Stimulated activated naive CD8-positive, alpha-beta T cell treated with anti-CD3 and anti-CD28 coated beads, Interleukin-15, Interleukin-2, amounts not matched to agents 100 ng/mL and 50 ng/mL, for 24 hours (primary cell): ENCODE measurements at regions not wholly inside any gene's neighbourhood (a gene's known extent, or its start where the extent isn't known, plus 50 kb on each side); places are given as distances from the start of the nearest gene placed in this dataset.
"Not testable (repeated sequence)": the region's sequence is repeated elsewhere in the genome, so short reads cannot be mapped to it uniquely, and the experiment has no call there.

Experiments
- H3K27ac Mint-ChIP-seq: one replicate; pipeline ENCODE4 v1.8.0; 2021; ENCODE audit warnings: mild to moderate bottlenecking, mixed read lengths
- H3K27me3 Mint-ChIP-seq: one replicate; pipeline ENCODE4 v1.8.0; 2021; ENCODE audit warnings: mixed read lengths
- H3K36me3 Mint-ChIP-seq: one replicate; pipeline ENCODE4 v1.8.0; 2021; ENCODE audit warnings: low read depth, mixed read lengths
- H3K4me1 Mint-ChIP-seq: one replicate; pipeline ENCODE4 v1.8.0; 2021; ENCODE audit warnings: low read depth, mixed read lengths
- H3K4me3 Mint-ChIP-seq: one replicate; pipeline ENCODE4 v1.8.0; 2021; ENCODE audit warnings: mild to moderate bottlenecking, mixed read lengths
- H3K9me3 Mint-ChIP-seq: one replicate; pipeline ENCODE4 v1.8.0; 2021; ENCODE audit warnings: mixed read lengths

GRCh38 chr20:51941503-51941902 lies 139.2 kb upstream of the SALL4 start:
- H3K4me1 Mint-ChIP-seq, result no peaks in the 10 kb centered on the region
- H3K9me3 Mint-ChIP-seq, result no peaks in the 10 kb centered on the region
- H3K36me3 Mint-ChIP-seq, result no peaks in the 10 kb centered on the region

GRCh38 chr20:51939259-51939585 lies 136.9 kb upstream of the SALL4 start:
- H3K27me3 Mint-ChIP-seq, result no peaks in the 10 kb centered on the region
- no peak overlapping the region for H3K27ac Mint-ChIP-seq
- H3K9me3 Mint-ChIP-seq, result no peaks in the 10 kb centered on the region
- H3K4me1 Mint-ChIP-seq, result no peaks in the 10 kb centered on the region
- no peaks in the 10 kb centered on the region for H3K36me3 Mint-ChIP-seq
- H3K4me3 Mint-ChIP-seq, result no peak overlapping the region

More at GRCh38 chr20:51941503-51941902, 139.2 kb upstream of the SALL4 start:
- H3K27me3 Mint-ChIP-seq, result peaks cover 4% of the 10 kb centered on the region
- no peak overlapping the region for H3K4me3 Mint-ChIP-seq
- no peak overlapping the region for H3K27ac Mint-ChIP-seq

GRCh38 chr20:51938559-51939258 lies 136.4 kb upstream of the SALL4 start:
- Mint-ChIP-seq H3K27ac (no peak overlapping the region), H3K4me1 (no peaks in the 10 kb centered on the region), H3K27me3 (no peaks in the 10 kb centered on the region), H3K4me3 (no peak overlapping the region), H3K9me3 (no peaks in the 10 kb centered on the region), H3K36me3 (no peaks in the 10 kb centered on the region)

- Mint-ChIP-seq H3K4me3 (no peak overlapping the region), H3K36me3 (no peaks in the 10 kb centered on the region), H3K27me3 (no peaks in the 10 kb centered on the region), H3K4me1 (no peaks in the 10 kb centered on the region), H3K9me3 (no peaks in the 10 kb centered on the region), H3K27ac (no peak overlapping the region)
These were observed 135.5 kb upstream of the SALL4 start for GRCh38 chr20:51937779-51938178.

GRCh38 chr20:51936377-51936776 lies 134.1 kb upstream of the SALL4 start:
- no peak overlapping the region for H3K4me3 Mint-ChIP-seq
- H3K4me1 Mint-ChIP-seq, result no peaks in the 10 kb centered on the region
- no peaks in the 10 kb centered on the region for H3K9me3 Mint-ChIP-seq
- H3K36me3 Mint-ChIP-seq, result no peaks in the 10 kb centered on the region
- H3K27ac Mint-ChIP-seq, result no peak overlapping the region
- H3K27me3 Mint-ChIP-seq, result no peaks in the 10 kb centered on the region

GRCh38 chr20:51935003-51935358 lies 132.7 kb upstream of the SALL4 start:
- no peaks in the 10 kb centered on the region for H3K27me3 Mint-ChIP-seq
- no peak overlapping the region for H3K27ac Mint-ChIP-seq
- H3K9me3 Mint-ChIP-seq, result no peaks in the 10 kb centered on the region
- H3K4me3 Mint-ChIP-seq, result no peak overlapping the region
- H3K4me1 Mint-ChIP-seq, result no peaks in the 10 kb centered on the region
- H3K36me3 Mint-ChIP-seq, result no peaks in the 10 kb centered on the region

GRCh38 chr20:51934301-51935002 lies 132.1 kb upstream of the SALL4 start:
- Mint-ChIP-seq H3K27me3 (no peaks in the 10 kb centered on the region), H3K27ac (no peak overlapping the region)

GRCh38 chr20:51931371-51931781 lies 129.1 kb upstream of the SALL4 start:
- Mint-ChIP-seq H3K36me3 (no peaks in the 10 kb centered on the region), H3K9me3 (no peaks in the 10 kb centered on the region), H3K4me1 (no peaks in the 10 kb centered on the region), H3K4me3 (no peak overlapping the region), H3K27ac (no peak overlapping the region), H3K27me3 (peaks cover 7% of the 10 kb centered on the region)

More at GRCh38 chr20:51934301-51935002, 132.1 kb upstream of the SALL4 start:
- no peaks in the 10 kb centered on the region for H3K36me3 Mint-ChIP-seq
- H3K9me3 Mint-ChIP-seq, result no peaks in the 10 kb centered on the region
- H3K4me1 Mint-ChIP-seq, result no peaks in the 10 kb centered on the region
- no peak overlapping the region for H3K4me3 Mint-ChIP-seq

GRCh38 chr20:51930775-51931174 lies 128.5 kb upstream of the SALL4 start:
- Mint-ChIP-seq H3K36me3 (no peaks in the 10 kb centered on the region), H3K27me3 (peaks cover 7% of the 10 kb centered on the region), H3K4me3 (no peak overlapping the region), H3K4me1 (no peaks in the 10 kb centered on the region), H3K9me3 (no peaks in the 10 kb centered on the region), H3K27ac (no peak overlapping the region)

GRCh38 chr20:51928931-51929330 lies 126.6 kb upstream of the SALL4 start:
- Mint-ChIP-seq H3K27me3 (peaks cover 7% of the 10 kb centered on the region), H3K27ac (no peak overlapping the region), H3K9me3 (no peaks in the 10 kb centered on the region), H3K4me3 (no peak overlapping the region), H3K4me1 (no peaks in the 10 kb centered on the region), H3K36me3 (no peaks in the 10 kb centered on the region)

- H3K9me3 Mint-ChIP-seq, H3K27ac Mint-ChIP-seq, H3K36me3 Mint-ChIP-seq, H3K4me3 Mint-ChIP-seq, H3K27me3 Mint-ChIP-seq, H3K4me1 Mint-ChIP-seq: not testable (repeated sequence)
These were observed 125.6 kb upstream of the SALL4 start for GRCh38 chr20:51927970-51928369.

GRCh38 chr20:51926670-51927305 lies 124.5 kb upstream of the SALL4 start:
- peaks cover 7% of the 10 kb centered on the region for H3K27me3 Mint-ChIP-seq
- no peak overlapping the region for H3K4me3 Mint-ChIP-seq
- H3K9me3 Mint-ChIP-seq, result no peaks in the 10 kb centered on the region
- H3K36me3 Mint-ChIP-seq, result no peaks in the 10 kb centered on the region
- H3K4me1 Mint-ChIP-seq, result no peaks in the 10 kb centered on the region
- H3K27ac Mint-ChIP-seq, result no peak overlapping the region

- Mint-ChIP-seq H3K9me3 (no peaks in the 10 kb centered on the region), H3K4me1 (no peaks in the 10 kb centered on the region), H3K27me3 (peaks cover 7% of the 10 kb centered on the region)
These were observed 122.2 kb upstream of the SALL4 start for GRCh38 chr20:51924509-51924908.

GRCh38 chr20:51923633-51924032 lies 121.3 kb upstream of the SALL4 start:
- H3K4me3 Mint-ChIP-seq, result no peak overlapping the region
- H3K4me1 Mint-ChIP-seq, result no peaks in the 10 kb centered on the region
- no peaks in the 10 kb centered on the region for H3K36me3 Mint-ChIP-seq
- H3K9me3 Mint-ChIP-seq, result no peaks in the 10 kb centered on the region
- peaks cover 7% of the 10 kb centered on the region for H3K27me3 Mint-ChIP-seq
- no peak overlapping the region for H3K27ac Mint-ChIP-seq

More at GRCh38 chr20:51924509-51924908, 122.2 kb upstream of the SALL4 start:
- Mint-ChIP-seq H3K27ac (no peak overlapping the region), H3K4me3 (no peak overlapping the region), H3K36me3 (no peaks in the 10 kb centered on the region)

GRCh38 chr20:51922812-51923211 lies 120.5 kb upstream of the SALL4 start:
- not testable (repeated sequence) for H3K4me3 Mint-ChIP-seq, H3K27ac Mint-ChIP-seq, H3K4me1 Mint-ChIP-seq, H3K9me3 Mint-ChIP-seq, H3K36me3 Mint-ChIP-seq, H3K27me3 Mint-ChIP-seq
